Activated CD4-positive, alpha-beta T cell treated with anti-CD3 and anti-CD28 coated beads, Interleukin-2, amount 10 ng/mL, durations not matched to agents 7 days and 5 days (primary cell): ENCODE measurements at regions not wholly inside any gene's neighbourhood (a gene's known extent, or its start where the extent isn't known, plus 50 kb on each side); places are given as distances from the start of the nearest gene placed in this dataset.

Experiments used
- CTCF ChIA-PET: fragments of 350-600 bp; sonication (Branson Sonifier 250); formaldehyde crosslinking; loops from one replicate; lab custom pipeline; 2021; ENCODE audit warnings: antibody characterized with exemption; lab: Charles Lee
- POLR2A ChIA-PET: fragments of 350-600 bp; sonication (Branson Sonifier 250); formaldehyde crosslinking; loops from one replicate; lab custom pipeline; 2021; ENCODE audit warnings: antibody characterized with exemption; lab: Charles Lee
- DNase-seq: peaks from one replicate; pipeline ENCODE4 v3.0.0-alpha.2; 2020
- H3K27ac Mint-ChIP-seq: one replicate; pipeline ENCODE4 v1.8.0; 2021; ENCODE audit warnings: mild to moderate bottlenecking, moderate library complexity, mixed read lengths
- H3K27me3 Mint-ChIP-seq: one replicate; pipeline ENCODE4 v1.8.0; 2021; ENCODE audit warnings: mixed read lengths
- H3K36me3 Mint-ChIP-seq: one replicate; pipeline ENCODE4 v1.8.0; 2021; ENCODE audit warnings: low read depth, mixed read lengths
- H3K4me1 Mint-ChIP-seq: one replicate; pipeline ENCODE4 v1.8.0; 2021; ENCODE audit warnings: mixed read lengths
- H3K4me3 Mint-ChIP-seq: one replicate; pipeline ENCODE4 v1.8.0; 2021; ENCODE audit warnings: mild to moderate bottlenecking, moderate library complexity, mixed read lengths
- H3K9me3 Mint-ChIP-seq: one replicate; pipeline ENCODE4 v1.8.0; 2021; ENCODE audit warnings: mixed read lengths

- H3K27me3 Mint-ChIP-seq = peaks cover 10% of the 10 kb centered on the region
- H3K27ac Mint-ChIP-seq = no peak overlapping the region
- ChIA-PET CTCF (no interaction called here), POLR2A (no interaction called here)
- peaks cover 3% of the 10 kb centered on the region for H3K9me3 Mint-ChIP-seq
- no peaks in the 10 kb centered on the region for H3K36me3 Mint-ChIP-seq
- H3K4me1 Mint-ChIP-seq = no peaks in the 10 kb centered on the region
- no peak for DNase-seq
- no peak overlapping the region for H3K4me3 Mint-ChIP-seq
Observed at GRCh38 chr3:179503152-179503551, 51.9 kb upstream of the GNB4 start.

DNA sequence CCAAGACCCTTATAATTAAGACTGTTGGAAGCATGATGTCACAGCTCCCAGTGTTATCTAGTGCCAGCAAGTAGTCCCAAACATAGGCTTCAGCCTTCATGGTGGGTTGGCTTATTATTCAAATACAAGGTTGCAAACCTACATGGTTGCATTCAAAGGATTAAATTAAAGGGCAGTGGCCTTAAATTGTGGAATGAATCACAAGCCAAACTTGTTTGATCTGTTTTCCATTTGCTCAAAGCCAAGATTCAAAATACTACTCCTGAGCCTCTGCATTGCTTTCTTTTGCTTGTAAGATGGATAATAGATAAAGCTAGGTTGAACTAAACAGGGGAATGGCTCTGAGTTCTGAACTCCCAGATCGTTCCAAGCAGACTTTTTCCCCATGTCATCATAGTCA is 52.4 kb upstream of the GNB4 start:
- CTCF ChIA-PET = interaction anchor here (0.5 to 1.3 kb wide), 2 partner anchors 11 to 450 kb away, joined by 3 read pairs; no protein-coding TSS in a partner anchor
- Mint-ChIP-seq H3K36me3 (no peaks in the 10 kb centered on the region), H3K4me3 (no peak overlapping the region), H3K27ac (no peak overlapping the region), H3K9me3 (peaks cover 3% of the 10 kb centered on the region), H3K4me1 (no peaks in the 10 kb centered on the region), H3K27me3 (peaks cover 10% of the 10 kb centered on the region)
- POLR2A ChIA-PET = no interaction called here
- no peak for DNase-seq

GRCh38 chr3:179504371-179504770 is 53.1 kb upstream of the GNB4 start:
- H3K4me3 Mint-ChIP-seq = no peak overlapping the region
- H3K4me1 Mint-ChIP-seq = no peaks in the 10 kb centered on the region
- no peaks in the 10 kb centered on the region for H3K36me3 Mint-ChIP-seq
- POLR2A ChIA-PET = no interaction called here
- H3K27me3 Mint-ChIP-seq = peaks cover 10% of the 10 kb centered on the region
- H3K27ac Mint-ChIP-seq = no peak overlapping the region
- CTCF ChIA-PET = interaction anchor here (1.1 to 1.3 kb wide), 2 partner anchors 11 to 13 kb away, joined by 3 read pairs; no protein-coding TSS in a partner anchor
- H3K9me3 Mint-ChIP-seq = no peaks in the 10 kb centered on the region
- DNase-seq = no peak

GRCh38 chr3:179505534-179505933 is 54.3 kb upstream of the GNB4 start:
- no peaks in the 10 kb centered on the region for H3K9me3 Mint-ChIP-seq
- H3K4me3 Mint-ChIP-seq = no peak overlapping the region
- POLR2A ChIA-PET = no interaction called here
- H3K27ac Mint-ChIP-seq = no peak overlapping the region
- no peaks in the 10 kb centered on the region for H3K36me3 Mint-ChIP-seq
- DNase-seq = no peak
- CTCF ChIA-PET = no interaction called here
- no peaks in the 10 kb centered on the region for H3K4me1 Mint-ChIP-seq
- peaks cover 10% of the 10 kb centered on the region for H3K27me3 Mint-ChIP-seq

DNA sequence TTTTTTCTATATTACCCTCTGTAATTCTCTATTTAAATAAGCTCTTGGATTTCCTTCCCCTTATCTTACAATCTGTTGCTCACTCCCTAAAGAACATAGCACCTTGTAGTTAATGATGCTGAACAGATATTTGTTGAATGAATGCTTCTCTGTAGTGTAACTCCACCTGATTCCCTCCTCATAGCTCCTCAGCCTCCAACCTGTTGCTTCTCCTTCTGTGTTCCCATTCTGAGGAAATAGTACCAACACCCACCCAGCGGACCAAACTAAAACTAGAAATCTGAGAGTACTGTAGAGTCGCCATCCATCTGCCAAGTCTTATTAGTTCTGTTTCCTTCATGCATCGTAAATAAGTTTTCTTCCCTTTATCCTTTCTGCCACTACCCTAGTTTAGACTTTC is 55.5 kb upstream of the GNB4 start:
- H3K36me3 Mint-ChIP-seq = no peaks in the 10 kb centered on the region
- no peaks in the 10 kb centered on the region for H3K9me3 Mint-ChIP-seq
- ChIA-PET CTCF (no interaction called here), POLR2A (no interaction called here)
- no peaks in the 10 kb centered on the region for H3K4me1 Mint-ChIP-seq
- H3K27me3 Mint-ChIP-seq = peaks cover 11% of the 10 kb centered on the region
- H3K4me3 Mint-ChIP-seq = no peak overlapping the region
- no peak overlapping the region for H3K27ac Mint-ChIP-seq
- no peak for DNase-seq

- CTCF ChIA-PET = interaction anchor here (0.6 to 1.2 kb wide), 2 partner anchors 25 to 117 kb away, joined by 3 read pairs; no protein-coding TSS in a partner anchor
- no peaks in the 10 kb centered on the region for H3K36me3 Mint-ChIP-seq
- no peak overlapping the region for H3K27ac Mint-ChIP-seq
Observed at GRCh38 chr3:179509701-179510100, 53.0 kb upstream of the ACTL6A start.

GRCh38 chr3:179510496-179510895 is 52.2 kb upstream of the ACTL6A start:
- no peaks in the 10 kb centered on the region for H3K9me3 Mint-ChIP-seq
- POLR2A ChIA-PET = no interaction called here
- no peak overlapping the region for H3K27ac Mint-ChIP-seq

More at GRCh38 chr3:179509701-179510100, 53.0 kb upstream of the ACTL6A start:
- H3K4me3 Mint-ChIP-seq = no peak overlapping the region
- DNase-seq = no peak
- H3K27me3 Mint-ChIP-seq = peaks cover 13% of the 10 kb centered on the region
- no peaks in the 10 kb centered on the region for H3K4me1 Mint-ChIP-seq
- POLR2A ChIA-PET = no interaction called here
- H3K9me3 Mint-ChIP-seq = no peaks in the 10 kb centered on the region

GRCh38 chr3:179512378-179512777 is 50.3 kb upstream of the ACTL6A start:
- POLR2A ChIA-PET = no interaction called here

More at GRCh38 chr3:179510496-179510895, 52.2 kb upstream of the ACTL6A start:
- DNase-seq = no peak
- Mint-ChIP-seq H3K27me3 (peaks cover 13% of the 10 kb centered on the region), H3K4me3 (no peak overlapping the region), H3K36me3 (no peaks in the 10 kb centered on the region), H3K4me1 (no peaks in the 10 kb centered on the region)
- CTCF ChIA-PET = interaction anchor here (1.2 kb wide), 1 partner anchor 25 kb away, joined by 3 read pairs; no protein-coding TSS in a partner anchor

More at GRCh38 chr3:179512378-179512777, 50.3 kb upstream of the ACTL6A start:
- H3K27ac Mint-ChIP-seq = no peak overlapping the region
- no peak for DNase-seq
- CTCF ChIA-PET = no interaction called here
- H3K36me3 Mint-ChIP-seq = no peaks in the 10 kb centered on the region
- H3K9me3 Mint-ChIP-seq = no peaks in the 10 kb centered on the region
- H3K4me1 Mint-ChIP-seq = no peaks in the 10 kb centered on the region
- peaks cover 9% of the 10 kb centered on the region for H3K27me3 Mint-ChIP-seq
- no peak overlapping the region for H3K4me3 Mint-ChIP-seq
